GM12878 (cell line): ENCODE measurements at regions not wholly inside any gene's neighbourhood (a gene's known extent, or its start where the extent isn't known, plus 50 kb on each side); places are given as distances from the start of the nearest gene placed in this dataset.

Experiments
- CTCF ChIP-seq, 3 experiments: IDR thresholded peaks in 2 of 3; conservative IDR thresholded peaks in 1 of 3; 2 replicates each; pipeline ENCODE4 v1.5.1; 2011; ENCODE audit warnings: low read depth in 3 of 3, low read length in 3 of 3, mild to moderate bottlenecking in 3 of 3, control low read depth in 2 of 3, moderate library complexity in 2 of 3, inconsistent platforms in 1 of 3, mixed read lengths in 1 of 3; ENCODE audit not compliant: control insufficient read depth in 2 of 3, insufficient read depth in 1 of 3; ENCODE audit errors: extremely low read depth in 1 of 3
- NR2C2 ChIP-seq: IDR thresholded peaks from 2 replicates; pipeline ENCODE4 v1.6.1; 2011; ENCODE audit warnings: borderline replicate concordance, low read depth; ENCODE audit not compliant: control insufficient read depth, insufficient read length
- PBX3 ChIP-seq: IDR thresholded peaks from 2 replicates; pipeline ENCODE4 v1.6.1; 2011; ENCODE audit warnings: mild to moderate bottlenecking, low read depth, low read length, moderate library complexity; ENCODE audit not compliant: insufficient replicate concordance
- POLR2AphosphoS5 ChIP-seq: IDR thresholded peaks from 2 replicates; pipeline ENCODE4 v1.6.1; 2011; ENCODE audit warnings: mild to moderate bottlenecking, low read length, inconsistent platforms
- SIN3A ChIP-seq: IDR thresholded peaks from 2 replicates; pipeline ENCODE4 v1.6.1; 2012; ENCODE audit warnings: low read depth, low read length, improper control_type of control experiment
- ZNF687 ChIP-seq: fragments of 450-650 bp; IDR thresholded peaks from 2 replicates; pipeline ENCODE4 v1.6.1; 2017; ENCODE audit warnings: mild to moderate bottlenecking, moderate library complexity

- no peak for TF ChIP-seq ZNF687
- no peak for TF ChIP-seq SIN3A
- TF ChIP-seq CTCF (IDR thresholded peaks at IDR 0.05 in 2 of 3, conservative IDR thresholded peaks at IDR 0.05 in 1 of 3; ENCODE audit: control insufficient read depth in 2 of 3, extremely low read depth in 1 of 3, insufficient read depth in 1 of 3, low read depth in 3 of 3, low read length in 3 of 3) = no peak
- TF ChIP-seq POLR2AphosphoS5 = no peak
- no peak for TF ChIP-seq NR2C2
- TF ChIP-seq PBX3 = no peak
These were observed 88.5 kb downstream of the NOC3L start for GRCh38 chr10:94274142-94274787.
